ENCODE measurements at regions not wholly inside any gene's neighbourhood (a gene's known extent, or its start where the extent isn't known, plus 50 kb on each side); places are given as distances from the start of the nearest gene placed in this dataset.
"Not testable (repeated sequence)": the region's sequence is repeated elsewhere in the genome, so short reads cannot be mapped to it uniquely, and the experiment has no call there.

GRCh38 chr1:118535901-118536300 lies 350.9 kb upstream of the SPAG17 start:
- peaks cover 0 to 4% (median 0%) of the 10 kb centered on the region in 4 donors for H3K9me3 ChIP-seq
- TF ChIP-seq CTCF (IDR thresholded peaks at IDR 0.05) (no peak), POLR2A (IDR thresholded peaks at IDR 0.05) (no peak)
- H3K4me1 ChIP-seq: no peaks in the 10 kb centered on the region
- no peaks in the 10 kb centered on the region for H3K36me3 ChIP-seq
- H3K27me3 ChIP-seq: no peaks in the 10 kb centered on the region
- H3K27ac ChIP-seq: no peak overlapping the region
- no peak for DNase-seq
- no peak overlapping the region for H3K4me3 ChIP-seq

- H3K9me3 ChIP-seq, H3K27ac ChIP-seq, H3K27me3 ChIP-seq, DNase-seq, H3K4me3 ChIP-seq, H3K36me3 ChIP-seq, H3K4me1 ChIP-seq: not testable (repeated sequence)
Observed at GRCh38 chr1:118511922-118512321, 326.9 kb upstream of the SPAG17 start.

GRCh38 chr1:118504867-118505266 lies 319.8 kb upstream of the SPAG17 start:
- Histone ChIP-seq H3K4me3 (no peak overlapping the region), H3K27me3 (no peaks in the 10 kb centered on the region), H3K27ac (no peak overlapping the region), H3K36me3 (no peaks in the 10 kb centered on the region), H3K4me1 (no peaks in the 10 kb centered on the region), H3K9me3 (no peaks in the 10 kb centered on the region)
- TF ChIP-seq POLR2A (IDR thresholded peaks at IDR 0.05) (no peak), CTCF (IDR thresholded peaks at IDR 0.05) (no peak)
- no peak for DNase-seq

- H3K4me3 ChIP-seq: no peak overlapping the region
Observed at GRCh38 chr1:118504221-118504644, 319.2 kb upstream of the SPAG17 start.

GRCh38 chr1:118503752-118504151 lies 318.7 kb upstream of the SPAG17 start:
- no peaks in the 10 kb centered on the region for H3K27me3 ChIP-seq
- TF ChIP-seq CTCF (IDR thresholded peaks at IDR 0.05): no peak
- TF ChIP-seq POLR2A (IDR thresholded peaks at IDR 0.05): no peak
- no peaks in the 10 kb centered on the region for H3K9me3 ChIP-seq
- no peak for DNase-seq
- H3K4me3 ChIP-seq: no peak overlapping the region
- H3K36me3 ChIP-seq: no peaks in the 10 kb centered on the region
- H3K27ac ChIP-seq: no peak overlapping the region
- H3K4me1 ChIP-seq: no peaks in the 10 kb centered on the region

More at GRCh38 chr1:118504221-118504644, 319.2 kb upstream of the SPAG17 start:
- Histone ChIP-seq H3K27me3 (no peaks in the 10 kb centered on the region), H3K27ac (no peak overlapping the region), H3K36me3 (no peaks in the 10 kb centered on the region), H3K9me3 (no peaks in the 10 kb centered on the region), H3K4me1 (no peaks in the 10 kb centered on the region)
- TF ChIP-seq CTCF (IDR thresholded peaks at IDR 0.05) (no peak), POLR2A (IDR thresholded peaks at IDR 0.05) (no peak)
- DNase-seq: no peak

GRCh38 chr1:118494998-118495397 lies 310.0 kb upstream of the SPAG17 start:
- Histone ChIP-seq H3K27me3 (no peaks in the 10 kb centered on the region), H3K4me3 (no peak overlapping the region), H3K4me1 (no peaks in the 10 kb centered on the region), H3K27ac (no peak overlapping the region), H3K36me3 (no peaks in the 10 kb centered on the region), H3K9me3 (no peaks in the 10 kb centered on the region)
- TF ChIP-seq POLR2A (IDR thresholded peaks at IDR 0.05) (no peak), CTCF (IDR thresholded peaks at IDR 0.05) (no peak)
- DNase-seq: no peak
